GM21367 (cell line): ENCODE measurements at regions not wholly inside any gene's neighbourhood (a gene's known extent, or its start where the extent isn't known, plus 50 kb on each side); places are given as distances from the start of the nearest gene placed in this dataset.
"Not testable (repeated sequence)": the region's sequence is repeated elsewhere in the genome, so short reads cannot be mapped to it uniquely, and the experiment has no call there.

Source experiments
- ATAC-seq: cut with Tn5 transposase; IDR thresholded peaks from one replicate; pipeline ENCODE4 v1.9.1; 2021; ENCODE audit not compliant: unreplicated experiment

DNA sequence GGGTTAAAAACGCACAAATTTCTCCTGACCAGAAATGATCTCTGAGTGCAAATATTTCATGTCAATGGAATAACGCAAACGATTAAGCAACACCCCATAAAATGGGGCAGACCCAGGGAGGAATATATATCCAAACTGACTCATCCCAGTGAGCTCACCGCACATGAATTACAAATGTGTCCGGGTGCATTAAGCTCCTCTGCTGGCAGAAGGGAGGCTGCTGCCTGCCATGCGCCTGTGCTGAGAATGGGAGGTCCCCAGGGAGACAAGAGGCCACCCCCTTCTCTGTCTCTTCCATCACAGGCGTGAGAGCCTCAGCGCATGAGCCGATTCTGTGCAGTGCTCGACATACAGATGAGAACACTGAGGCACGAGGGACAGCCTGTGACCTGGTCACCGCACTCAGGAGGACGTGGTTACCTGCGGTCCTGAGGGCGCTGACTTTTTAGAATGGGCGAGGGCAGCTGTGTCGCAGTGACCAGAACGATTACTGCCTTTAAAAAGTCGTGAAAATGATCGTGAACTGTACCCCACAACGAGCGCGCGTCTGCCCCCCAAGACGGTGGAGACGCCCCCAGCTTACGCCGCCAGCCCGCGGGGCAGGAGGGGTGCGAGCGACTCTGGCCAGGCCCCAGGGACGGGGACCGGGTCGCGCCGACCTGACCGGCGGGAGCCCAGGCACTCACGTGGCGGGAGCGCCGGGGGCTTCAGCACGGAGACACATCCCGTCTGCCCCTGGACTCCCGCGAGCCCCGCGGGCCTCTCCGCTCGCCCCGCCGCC, 188.5 kb downstream of the ADRA2C start:
- not testable (repeated sequence) for ATAC-seq

GRCh38 chr4:3955321-3956164, 189.4 kb downstream of the ADRA2C start:
- peak; percentile 96 for ATAC-seq

DNA sequence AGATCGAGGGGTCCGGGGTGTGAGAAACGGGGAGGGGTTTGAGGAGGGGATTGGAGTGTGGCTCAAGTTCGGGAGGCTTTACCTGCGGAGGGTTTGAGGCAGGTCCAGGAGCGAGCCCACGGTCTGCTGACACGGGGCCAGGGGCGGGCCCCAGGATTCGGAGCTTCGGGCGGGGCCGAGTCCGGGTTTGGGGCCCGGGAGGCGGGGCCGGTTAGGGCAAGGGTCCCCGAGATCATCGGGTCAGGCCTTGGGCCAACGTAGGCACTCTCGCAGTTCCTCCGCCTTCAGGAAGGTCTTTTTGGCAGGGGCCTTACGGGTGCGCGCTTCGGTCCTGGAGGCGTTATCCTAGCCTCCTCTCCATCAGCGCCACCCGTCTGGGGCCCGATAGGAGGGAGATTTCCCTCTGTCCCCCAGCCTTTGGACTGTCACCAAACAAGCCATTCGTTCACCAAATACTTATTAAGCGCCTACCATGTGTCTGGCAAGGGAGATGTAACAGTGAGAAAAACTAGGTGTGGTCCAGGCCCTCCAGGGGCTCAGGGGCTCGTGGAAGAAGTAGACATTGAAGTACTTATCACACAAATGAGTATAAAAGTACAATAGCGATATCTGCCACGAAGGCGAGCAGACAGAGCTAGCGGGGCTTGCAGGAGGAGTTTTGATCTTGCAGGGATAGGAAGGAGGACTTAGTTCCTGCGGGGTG, 190.1 kb downstream of the ADRA2C start:
- not testable (repeated sequence) for ATAC-seq

GRCh38 chr4:3961091-3961672, 195.0 kb downstream of the ADRA2C start:
- ATAC-seq = not testable (repeated sequence)

- ATAC-seq = not testable (repeated sequence)
These were observed 198.5 kb downstream of the ADRA2C start for GRCh38 chr4:3964572-3965278.

GRCh38 chr4:3967204-3967603, 201.0 kb downstream of the ADRA2C start:
- ATAC-seq = not testable (repeated sequence)

DNA sequence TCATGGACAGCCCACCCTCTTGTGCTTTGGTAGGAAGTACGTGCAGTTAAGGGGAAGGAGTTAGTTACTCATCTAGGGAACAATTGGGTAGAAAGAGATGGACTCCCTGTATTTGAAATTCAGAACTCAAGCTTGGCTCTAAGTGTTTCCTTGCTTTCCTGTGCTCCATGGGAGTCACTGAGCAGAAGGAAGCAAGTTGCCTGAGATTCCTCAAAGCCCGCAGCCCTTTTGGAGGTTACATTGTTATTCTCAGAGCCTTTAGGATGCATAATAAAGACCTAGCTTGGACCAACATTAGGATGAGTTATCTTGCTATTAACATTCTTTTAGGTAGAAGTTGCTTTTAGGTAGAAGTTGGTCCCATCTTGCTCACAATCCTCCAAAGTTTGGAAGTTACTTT, 206.4 kb downstream of the ADRA2C start:
- not testable (repeated sequence) for ATAC-seq

- ATAC-seq = not testable (repeated sequence)
These were observed 207.5 kb downstream of the ADRA2C start for GRCh38 chr4:3973581-3974200.

DNA sequence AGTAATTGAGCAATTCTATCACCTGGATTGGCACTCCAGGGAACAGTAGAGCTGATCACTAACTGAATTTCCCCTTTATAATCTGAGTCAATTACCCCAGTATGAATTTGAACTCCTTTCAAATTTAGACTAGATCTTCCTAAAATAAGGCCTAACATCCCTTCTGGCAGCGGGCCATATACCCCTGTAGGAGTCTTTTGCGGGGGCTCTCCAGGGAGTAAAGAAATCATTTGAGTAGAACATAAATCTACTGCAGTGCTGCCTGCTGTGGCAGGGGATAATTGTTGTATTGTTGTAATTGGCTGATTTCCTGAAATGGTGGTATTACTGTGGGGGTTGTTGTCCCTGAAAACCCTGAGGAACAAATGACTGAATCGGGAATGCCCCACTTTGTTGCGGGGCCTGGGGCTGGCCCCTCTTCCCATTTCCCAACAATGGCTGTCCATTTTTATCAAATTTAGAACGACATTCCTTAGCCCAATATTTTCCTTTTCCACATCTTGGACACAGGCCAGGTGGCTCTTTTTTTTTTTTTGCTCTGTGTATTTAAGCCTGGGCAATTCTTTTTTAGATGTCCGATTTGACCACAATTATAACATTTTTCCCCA, 217.4 kb downstream of the ADRA2C start:
- ATAC-seq = not testable (repeated sequence)

GRCh38 chr4:3984796-3985195, 218.6 kb downstream of the ADRA2C start:
- ATAC-seq = not testable (repeated sequence)

DNA sequence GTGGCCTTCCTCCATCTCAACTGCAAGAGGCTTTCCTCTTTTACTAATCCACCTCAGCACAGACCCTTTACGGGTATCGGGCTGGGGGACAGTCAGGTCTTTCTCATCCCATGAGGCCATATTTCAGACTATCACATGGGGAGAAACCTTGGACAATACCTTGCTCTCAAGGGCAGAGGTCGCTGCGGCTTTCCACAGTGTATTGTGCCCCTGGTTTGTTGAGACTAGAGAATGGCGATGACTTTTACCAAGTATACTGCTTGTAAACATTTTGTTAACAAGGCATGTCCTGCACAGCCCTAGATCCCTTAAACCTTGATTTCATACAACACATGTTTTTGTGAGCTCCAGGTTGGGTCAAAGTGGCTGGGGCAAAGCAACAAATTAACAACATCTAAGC, 220.2 kb downstream of the ADRA2C start:
- not testable (repeated sequence) for ATAC-seq

- not testable (repeated sequence) for ATAC-seq
These were observed 229.3 kb downstream of the OTOP1 start for GRCh38 chr4:3997386-3997785.

DNA sequence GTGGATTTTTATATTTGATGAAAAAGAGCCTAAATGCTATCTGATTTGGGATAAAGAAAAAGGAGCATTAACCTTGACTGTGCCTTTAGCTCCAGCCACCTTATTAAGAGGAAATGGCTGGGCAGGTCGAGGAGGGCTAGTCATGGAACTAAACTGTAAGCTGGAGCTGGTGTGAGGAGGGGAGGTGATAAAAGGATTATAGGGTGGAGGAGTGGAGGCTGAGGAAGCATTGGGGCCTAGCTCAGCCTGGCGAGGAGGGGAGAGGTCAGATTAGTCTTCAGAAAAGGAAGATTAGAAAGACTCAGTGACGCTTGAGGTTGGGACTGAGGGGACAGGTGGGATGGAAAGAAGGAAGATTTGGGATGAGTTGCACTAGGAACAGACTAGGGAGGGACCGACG, 222.7 kb downstream of the OTOP1 start:
- ATAC-seq = not testable (repeated sequence)

GRCh38 chr4:4004702-4005101, 222.0 kb downstream of the OTOP1 start:
- not testable (repeated sequence) for ATAC-seq

- ATAC-seq = not testable (repeated sequence)
These were observed 220.4 kb downstream of the OTOP1 start for GRCh38 chr4:4006356-4006755.

DNA sequence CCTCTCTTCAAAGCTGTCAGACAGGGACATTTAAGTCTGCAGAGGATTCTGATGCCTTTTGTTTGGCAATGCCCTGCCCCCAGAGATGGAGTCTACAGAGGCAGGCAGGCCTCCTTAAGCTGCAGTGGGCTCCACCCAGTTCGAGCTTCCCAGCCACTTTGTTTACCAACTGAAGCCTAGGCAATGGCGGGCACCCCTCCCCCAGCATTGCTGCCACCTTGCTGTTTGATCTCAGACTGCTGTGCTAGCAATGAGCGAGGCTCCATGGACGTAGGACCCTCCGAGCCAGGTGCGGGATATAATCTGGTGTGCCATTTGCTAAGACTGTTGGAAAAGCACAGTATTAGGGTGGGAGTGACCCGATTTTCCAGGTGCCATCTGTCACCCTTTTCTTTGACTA, 207.7 kb downstream of the OTOP1 start:
- not testable (repeated sequence) for ATAC-seq

DNA sequence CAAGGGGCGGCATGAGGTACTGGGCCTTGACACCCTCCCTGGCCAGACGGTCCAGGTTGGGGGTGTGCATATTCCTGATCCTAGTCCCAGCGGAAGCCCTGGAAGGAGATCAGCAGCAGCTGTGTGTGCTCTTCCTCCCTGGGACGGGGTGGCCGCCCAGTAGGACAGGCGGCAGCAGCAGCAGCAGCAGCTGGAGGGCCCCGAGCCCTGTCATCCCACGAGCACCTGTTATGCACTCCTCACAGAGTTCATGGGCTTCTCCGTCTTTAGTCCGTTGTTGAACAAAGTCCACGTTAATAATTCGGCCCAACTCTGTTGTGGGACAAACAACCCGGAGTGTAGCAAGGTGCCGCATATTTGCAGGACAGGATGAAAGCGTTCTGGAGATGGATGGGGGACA, 205.6 kb downstream of the OTOP1 start:
- not testable (repeated sequence) for ATAC-seq

- ATAC-seq = not testable (repeated sequence)
These were observed 200.0 kb downstream of the OTOP1 start for GRCh38 chr4:4026708-4027107.

GRCh38 chr4:4028752-4029151, 198.0 kb downstream of the OTOP1 start:
- ATAC-seq = not testable (repeated sequence)
